GM12878 (cell line): ENCODE measurements at regions not wholly inside any gene's neighbourhood (a gene's known extent, or its start where the extent isn't known, plus 50 kb on each side); places are given as distances from the start of the nearest gene placed in this dataset.

Experiments used
- ATAC-seq: fragments of 200-7000 bp; cut with Tn5 transposase; 3 replicates; pipeline ENCODE4 v1.9.1; 2020; ENCODE audit warnings: mild to moderate bottlenecking, moderate library complexity
- BruUV-seq: library from RNA; stranded (reverse); fragments of 400-500 nt; replicated peaks from 2 replicates; lab custom pipeline; 2021; lab: Mats Ljungman, UMichigan
- CTCF ChIA-PET: fragments of 300-600 bp; sonication (Branson Sonifier 250); formaldehyde crosslinking; extraction: SDS; loops from one replicate; lab custom pipeline; 2021; ENCODE audit warnings: inconsistent platforms; lab: Yijun Ruan, JAX
- POLR2A ChIA-PET: fragments of 350-600 bp; formaldehyde crosslinking; extraction: SDS; loops from one replicate; lab custom pipeline; 2021; ENCODE audit warnings: inconsistent platforms; lab: Charles Lee
- RAD21 ChIA-PET: fragments of 300-600 bp; sonication (Branson Sonifier 250); formaldehyde crosslinking; loops from one replicate; lab custom pipeline; 2023; ENCODE audit warnings: antibody characterized with exemption; ENCODE audit not compliant: unreplicated experiment; lab: Charles Lee
- SMC1A ChIA-PET: fragments of 300-600 bp; sonication (Branson Sonifier 250); formaldehyde crosslinking; loops from one replicate; lab custom pipeline; 2023; ENCODE audit not compliant: unreplicated experiment, uncharacterized antibody; lab: Charles Lee
- DNase-seq: peaks from one replicate; pipeline ENCODE4 v3.0.0-alpha.2; 2011; ENCODE audit warnings: low read depth, low spot score
- FAIRE-seq: peaks from 3 replicates; lab custom pipeline; 2011; peaks lifted over from hg19 to GRCh38; lab: Jason Lieb, UNC
- H2AFZ ChIP-seq: 2 replicates; pipeline ENCODE4 v1.6.0; 2011; ENCODE audit warnings: low read depth, low read length, control low read depth; ENCODE audit not compliant: control insufficient read depth
- H3K27ac ChIP-seq: 2 replicates; pipeline ENCODE4 v1.5.1; 2011; ENCODE audit warnings: control low read depth; ENCODE audit not compliant: control insufficient read depth, insufficient read depth
- H3K27me3 ChIP-seq, 2 experiments: replicated peaks in 1 of 2; 2 replicates each; pipeline versions ENCODE4 v1.6.0 to v1.6.1; 2011; ENCODE audit warnings: low read length in 1 of 2; ENCODE audit not compliant: control insufficient read depth in 2 of 2, insufficient read depth in 2 of 2
- H3K36me3 ChIP-seq, 2 experiments: 2 replicates each; pipeline ENCODE4 v1.5.1; 2011; ENCODE audit warnings: low read length in 1 of 2; ENCODE audit not compliant: control insufficient read depth in 2 of 2, insufficient read depth in 2 of 2
- H3K4me1 ChIP-seq: 2 replicates; pipeline ENCODE4 v1.6.1; 2011; ENCODE audit warnings: mild to moderate bottlenecking, low read length, moderate library complexity, mixed read lengths; ENCODE audit not compliant: control insufficient read depth, insufficient read depth
- H3K4me2 ChIP-seq: 2 replicates; pipeline ENCODE4 v1.6.0; 2011; ENCODE audit warnings: control low read depth; ENCODE audit not compliant: control insufficient read depth, insufficient read depth
- H3K4me3 ChIP-seq: fragments of 200-600 bp; sonication (generic); 2 replicates; pipeline ENCODE4 v1.5.1; 2016
- H3K79me2 ChIP-seq: 2 replicates; pipeline ENCODE4 v1.6.0; 2011; ENCODE audit warnings: low read length; ENCODE audit not compliant: control insufficient read depth, insufficient read depth
- H3K9ac ChIP-seq: 2 replicates; pipeline ENCODE4 v1.8.0; 2011; ENCODE audit warnings: low read length, control low read depth, mixed read lengths; ENCODE audit not compliant: control insufficient read depth, insufficient read depth
- H3K9me3 ChIP-seq: replicated peaks from 3 replicates; pipeline ENCODE4 v1.5.1; 2011; ENCODE audit warnings: mild to moderate bottlenecking, low read length; ENCODE audit not compliant: control insufficient read depth, insufficient read depth
- H4K20me1 ChIP-seq: 2 replicates; pipeline ENCODE4 v1.6.0; 2011; ENCODE audit not compliant: control insufficient read depth, insufficient read depth
- EED ChIP-seq: sonication (generic); IDR thresholded peaks from 2 replicates; pipeline ENCODE4 v1.6.1; 2016; ENCODE audit warnings: antibody characterized with exemption, low read depth
- FOXK2 ChIP-seq: fragments of 450-650 bp; IDR thresholded peaks from 2 replicates; pipeline ENCODE4 v1.6.1; 2017; ENCODE audit warnings: mild to moderate bottlenecking, moderate library complexity
- PML ChIP-seq: IDR thresholded peaks from 2 replicates; pipeline ENCODE4 v1.6.1; 2012; ENCODE audit warnings: low read length, inconsistent platforms
- in situ Hi-C: fragments of 300-500 bp; cut with MboI; formaldehyde crosslinking; loops from 9 replicates; pipeline ENCODE4 v1.14.3; 2018; ENCODE audit warnings: mixed read lengths
- intact Hi-C: fragments of 100-400 bp; cut with micrococcal nuclease; formaldehyde crosslinking; loops from one replicate; pipeline ENCODE4 v1.14.2; 2022; ENCODE audit not compliant: unreplicated experiment
- TF ChIP-seq, protein P1 (sequence below): fragments of 450-650 bp; IDR thresholded peaks from 2 replicates; pipeline ENCODE4 v1.6.1; 2016; ENCODE audit warnings: mild to moderate bottlenecking

GRCh38 chr20:36096435-36096834 is 58.1 kb upstream of the EPB41L1 start:
- CTCF ChIA-PET, result interaction anchor here (1.1 to 2.1 kb wide), 3 partner anchors 42 to 104 kb away, joined by 3 to 13 read pairs (median 7); no protein-coding TSS in a partner anchor
- Histone ChIP-seq H3K36me3 (no peaks in the 10 kb centered on the region), H3K27me3 (peaks cover 9 to 23% of the 10 kb centered on the region in 2 experiments), H3K79me2 (no peaks in the 10 kb centered on the region), H3K4me1 (peaks cover 24% of the 10 kb centered on the region)
- in situ Hi-C loops (no loop called here), intact Hi-C loops (no loop called here)
- ATAC-seq, result no peak
- TF ChIP-seq EED, result no peak
- TF ChIP-seq, protein P1, sequence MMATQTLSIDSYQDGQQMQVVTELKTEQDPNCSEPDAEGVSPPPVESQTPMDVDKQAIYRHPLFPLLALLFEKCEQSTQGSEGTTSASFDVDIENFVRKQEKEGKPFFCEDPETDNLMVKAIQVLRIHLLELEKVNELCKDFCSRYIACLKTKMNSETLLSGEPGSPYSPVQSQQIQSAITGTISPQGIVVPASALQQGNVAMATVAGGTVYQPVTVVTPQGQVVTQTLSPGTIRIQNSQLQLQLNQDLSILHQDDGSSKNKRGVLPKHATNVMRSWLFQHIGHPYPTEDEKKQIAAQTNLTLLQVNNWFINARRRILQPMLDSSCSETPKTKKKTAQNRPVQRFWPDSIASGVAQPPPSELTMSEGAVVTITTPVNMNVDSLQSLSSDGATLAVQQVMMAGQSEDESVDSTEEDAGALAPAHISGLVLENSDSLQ, result no peak
- TF ChIP-seq PML, result no peak
- no peak for TF ChIP-seq FOXK2
- TF ChIP-seq, all 136 proteins: peak for 0
- no peak overlapping the region for H2AFZ ChIP-seq
- H3K27ac ChIP-seq, result no peak overlapping the region
- DNase-seq, result no peak
- BruUV-seq, result no TSS peak
- ChIA-PET POLR2A (interaction anchor here (1.2 kb wide), 1 partner anchor 10 kb away, joined by 3 read pairs; no protein-coding TSS in a partner anchor), SMC1A (interaction anchor here (0.9 to 3.2 kb wide), 5 partner anchors 11 to 47 kb away, joined by 3 to 10 read pairs (median 3); no protein-coding TSS in a partner anchor), RAD21 (interaction anchor here (0.9 to 1.4 kb wide), 2 partner anchors 10 to 15 kb away, joined by 4 to 5 read pairs; no protein-coding TSS in a partner anchor)
- no peak overlapping the region for H3K4me3 ChIP-seq
- FAIRE-seq, result no peak
- no peaks in the 10 kb centered on the region for H4K20me1 ChIP-seq
- no peak overlapping the region for H3K4me2 ChIP-seq
- no peak overlapping the region for H3K9ac ChIP-seq
- H3K9me3 ChIP-seq, result no peaks in the 10 kb centered on the region
